D341Med (cell line): ENCODE measurements at regions not wholly inside any gene's neighbourhood (a gene's known extent, or its start where the extent isn't known, plus 50 kb on each side); places are given as distances from the start of the nearest gene placed in this dataset.
"Not testable (repeated sequence)": the region's sequence is repeated elsewhere in the genome, so short reads cannot be mapped to it uniquely, and the experiment has no call there.

Source experiments
- DNase-seq: peaks from one replicate; pipeline ENCODE4 v3.0.0; 2012; ENCODE audit warnings: low spot score

GRCh38 chr2:131584380-131584779, 56.7 kb downstream of the CCDC74A start:
- DNase-seq: no peak

- no peak for DNase-seq
Observed at GRCh38 chr2:131584940-131585339, 57.3 kb downstream of the CCDC74A start.

DNA sequence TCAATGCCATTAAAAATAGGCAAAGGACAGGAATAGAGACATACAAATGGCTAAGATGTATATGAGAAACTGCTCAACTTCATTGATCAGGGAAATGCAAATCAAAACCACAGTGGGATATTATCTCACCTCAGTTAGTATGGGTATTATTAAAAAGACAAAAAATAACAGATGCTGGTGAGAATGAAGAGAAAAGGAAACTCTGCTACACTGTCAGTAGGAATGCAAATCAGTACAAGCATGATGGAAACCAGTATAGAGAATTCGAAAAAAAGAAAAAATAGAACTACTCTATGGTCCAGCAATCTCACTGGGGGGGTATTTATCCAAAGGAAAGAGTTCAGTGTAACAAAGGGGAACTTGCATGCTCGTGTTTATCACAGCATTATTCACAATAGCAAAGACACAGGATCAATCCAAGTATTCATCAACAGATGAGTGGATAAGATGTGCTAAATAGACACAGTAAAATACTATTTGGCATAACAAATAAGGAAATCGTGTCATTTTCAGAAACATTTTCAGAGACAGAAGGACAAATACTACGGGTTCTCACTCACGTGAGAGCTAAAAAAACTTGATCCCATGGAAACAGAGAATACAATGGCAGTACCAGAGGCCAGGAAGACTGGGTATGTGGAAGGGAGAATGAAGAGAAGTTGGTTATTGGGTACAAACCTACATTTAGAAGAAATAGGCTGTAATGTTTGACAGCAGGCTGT, 60.6 kb downstream of the CCDC74A start:
- DNase-seq: no peak

GRCh38 chr2:131589126-131589525, 61.4 kb downstream of the CCDC74A start:
- DNase-seq: not testable (repeated sequence)

DNA sequence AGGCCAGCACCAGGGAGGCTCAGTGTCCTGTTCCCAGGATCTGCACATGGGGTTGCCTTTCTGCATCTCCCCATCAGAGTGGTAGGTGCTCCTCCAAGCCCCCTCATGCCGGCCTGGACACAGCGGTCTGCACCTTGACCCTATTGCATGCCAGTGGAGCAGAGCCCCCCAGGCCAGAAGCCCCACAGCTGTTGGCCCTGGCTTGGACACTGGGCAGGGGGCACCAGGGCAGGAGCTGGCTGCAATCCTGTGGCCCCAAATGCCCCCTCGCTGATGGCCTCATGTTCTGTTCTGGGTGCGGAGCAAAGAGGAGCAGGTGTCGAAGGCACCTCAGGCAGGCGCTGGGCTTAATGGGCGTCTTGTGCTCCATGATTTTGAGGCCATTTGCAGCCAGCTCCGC, 62.7 kb downstream of the CCDC74A start:
- DNase-seq: no peak

- DNase-seq: no peak
Observed at GRCh38 chr2:131590896-131591295, 63.2 kb downstream of the CCDC74A start.

DNA sequence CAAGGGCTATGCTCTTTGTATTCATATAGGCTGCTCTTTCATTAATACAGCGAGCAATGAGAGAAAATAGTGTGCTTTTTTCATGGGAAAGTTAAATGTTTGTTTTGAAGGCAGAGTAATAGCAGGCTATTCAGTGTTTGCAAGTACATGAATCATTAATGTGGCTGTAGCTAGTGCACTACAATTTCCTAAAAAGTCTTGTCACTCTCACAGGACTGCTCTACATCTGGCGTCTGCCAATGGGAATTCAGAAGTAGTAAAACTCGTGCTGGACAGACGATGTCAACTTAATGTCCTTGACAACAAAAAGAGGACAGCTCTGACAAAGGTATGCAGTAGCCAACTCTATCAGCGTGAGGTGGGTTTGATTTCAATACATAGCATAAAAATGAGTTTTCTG, 68.9 kb downstream of the CCDC74A start:
- DNase-seq: not testable (repeated sequence)

DNA sequence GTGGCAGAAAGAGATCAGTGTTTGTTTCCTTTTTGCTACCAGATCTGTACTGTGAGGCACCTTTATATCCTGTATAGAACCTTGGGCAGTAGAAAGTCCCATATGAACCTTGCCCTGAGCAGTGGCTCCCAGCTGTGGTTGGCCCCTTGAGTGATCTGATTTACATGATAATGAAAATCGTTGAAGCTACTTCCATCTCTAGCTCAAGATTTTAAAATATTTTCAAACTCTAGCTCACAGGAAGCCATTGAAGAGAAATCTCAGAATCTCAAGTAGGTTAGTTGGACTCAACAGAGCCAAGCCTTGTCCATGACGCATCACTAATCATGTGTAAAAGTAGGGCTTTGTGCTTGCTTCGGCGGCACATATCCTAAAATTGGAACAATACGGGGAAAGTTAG, 74.8 kb downstream of the CCDC74A start:
- DNase-seq: not testable (repeated sequence)

DNA sequence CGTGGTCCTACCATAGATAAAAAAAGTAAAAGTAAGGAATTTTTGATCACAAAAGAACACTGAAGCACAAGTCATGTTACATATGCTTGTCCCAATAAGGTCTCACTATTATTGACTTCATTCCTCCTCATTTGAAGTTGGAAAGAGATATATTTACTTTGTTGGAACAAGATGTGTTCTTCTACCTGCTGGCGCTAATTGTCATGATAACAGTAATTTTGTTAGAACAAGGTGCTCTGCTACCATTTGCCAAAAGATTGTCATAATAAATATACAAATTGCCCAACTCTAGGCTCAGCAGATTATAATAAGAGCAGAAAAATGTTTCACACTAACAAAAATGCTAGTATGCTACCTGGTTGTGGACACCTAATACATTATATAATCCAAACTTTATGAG, 77.0 kb downstream of the CCDC74A start:
- not testable (repeated sequence) for DNase-seq

GRCh38 chr2:131606366-131606765, 78.7 kb downstream of the CCDC74A start:
- DNase-seq: not testable (repeated sequence)

DNA sequence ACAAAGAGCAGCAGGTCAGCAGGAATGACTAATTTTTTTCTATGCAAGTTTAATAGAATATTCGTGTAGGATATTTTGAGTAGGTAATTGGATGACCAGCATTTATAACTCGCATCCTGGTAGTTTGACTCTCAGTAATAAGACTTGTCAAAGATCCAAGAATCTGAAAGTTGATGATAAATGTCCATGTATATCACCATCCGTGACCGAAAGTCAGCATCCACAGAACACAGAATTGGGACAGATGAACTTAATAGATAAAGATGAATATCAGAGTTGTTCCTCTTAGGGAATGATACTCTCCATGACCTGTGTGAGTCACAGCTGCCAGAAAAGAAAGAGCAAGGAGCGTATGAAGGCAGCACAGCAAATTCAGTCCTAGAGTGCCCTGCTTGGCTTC, 79.4 kb downstream of the CCDC74A start:
- DNase-seq: not testable (repeated sequence)

GRCh38 chr2:131614539-131614938, 86.9 kb downstream of the CCDC74A start:
- DNase-seq: not testable (repeated sequence)

DNA sequence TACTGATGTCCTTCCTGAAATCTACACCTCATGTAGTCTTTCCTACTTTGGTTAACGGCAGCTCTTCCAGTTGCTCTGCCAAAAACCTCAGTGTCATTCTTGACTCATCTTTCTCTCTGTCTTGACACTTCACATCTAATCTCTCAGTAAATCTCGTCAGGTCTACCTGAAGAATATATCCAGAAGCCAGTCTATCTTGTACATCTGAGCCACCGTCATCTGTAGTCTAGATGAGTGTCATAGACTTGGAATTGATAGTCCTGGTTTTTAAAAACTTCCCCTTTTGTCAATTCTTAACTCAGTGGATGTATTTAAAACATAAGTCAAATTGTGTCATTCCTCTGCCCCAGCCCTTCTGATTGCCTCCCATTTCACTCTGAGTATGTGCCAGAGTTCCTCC, 90.6 kb downstream of the CCDC74A start:
- DNase-seq: not testable (repeated sequence)

DNA sequence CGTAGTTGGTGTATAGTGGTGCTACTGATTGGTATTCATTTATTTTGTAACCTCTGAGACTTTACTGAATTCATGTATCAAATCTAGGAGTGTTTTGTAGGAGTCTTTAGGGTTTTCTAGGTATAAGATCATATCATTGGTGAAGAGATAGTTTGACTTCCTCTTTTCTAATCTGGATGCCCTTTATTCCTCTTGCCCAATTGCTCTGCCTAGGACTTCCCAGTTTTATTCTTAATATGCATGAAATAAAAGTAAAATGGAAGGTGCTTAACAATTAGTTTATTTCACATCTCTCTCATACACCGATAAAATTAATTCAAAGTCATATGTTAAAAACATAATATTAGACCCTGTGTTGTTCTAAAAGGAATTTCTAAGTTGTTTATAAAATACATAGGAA, 95.2 kb downstream of the CCDC74A start:
- not testable (repeated sequence) for DNase-seq

DNA sequence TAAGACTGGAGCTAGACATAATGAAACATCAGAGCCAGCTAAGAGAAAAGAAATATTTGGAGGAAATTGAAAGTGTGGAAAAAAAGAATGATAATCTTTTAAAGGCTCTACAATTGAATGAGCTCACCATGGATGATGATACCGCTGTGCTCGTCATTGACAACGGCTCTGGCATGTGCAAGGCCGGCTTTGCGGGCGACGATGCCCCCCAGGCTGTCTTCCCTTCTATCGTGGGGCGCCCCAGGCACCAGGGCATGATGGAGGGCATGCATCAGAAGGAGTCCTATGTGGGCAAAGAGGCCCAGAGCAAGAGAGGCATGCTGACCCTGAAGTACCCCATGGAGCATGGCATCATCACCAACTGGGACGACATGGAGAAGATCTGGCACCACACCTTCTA, 98.3 kb downstream of the CCDC74A start:
- not testable (repeated sequence) for DNase-seq

DNA sequence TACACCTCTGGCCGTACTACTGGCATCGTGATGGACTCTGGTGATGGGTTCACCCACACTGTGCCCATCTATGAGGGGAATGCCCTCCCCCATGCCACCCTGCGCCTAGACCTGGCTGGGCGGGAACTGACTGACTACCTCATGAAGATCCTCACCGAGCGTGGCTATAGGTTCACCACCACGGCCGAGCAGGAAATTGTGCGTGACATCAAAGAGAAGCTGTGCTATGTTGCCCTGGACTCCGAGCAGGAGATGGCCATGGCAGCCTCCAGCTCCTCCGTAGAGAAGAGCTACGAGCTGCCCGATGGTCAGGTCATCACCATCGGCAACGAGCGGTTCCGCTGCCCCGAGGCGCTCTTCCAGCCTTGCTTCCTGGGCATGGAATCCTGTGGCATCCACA, 98.9 kb downstream of the CCDC74A start:
- DNase-seq: not testable (repeated sequence)

DNA sequence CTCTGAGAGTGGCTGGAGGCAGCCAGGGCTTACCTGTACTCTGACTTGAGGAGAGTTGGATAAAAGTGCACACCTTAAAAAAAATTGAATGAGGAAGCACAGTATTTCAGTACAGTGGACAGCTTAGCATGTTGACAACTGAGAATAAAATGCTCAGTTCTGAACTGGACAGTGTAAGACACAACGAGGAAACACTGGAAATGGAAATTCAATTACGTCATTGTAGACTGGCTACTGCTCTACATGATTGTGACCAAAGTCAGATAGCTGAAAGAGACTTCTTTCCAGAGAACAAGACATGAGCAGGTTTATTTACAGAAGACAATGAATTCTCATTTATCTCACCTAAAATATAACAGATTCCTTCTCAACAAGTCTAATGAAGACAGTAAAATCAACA, 100.1 kb downstream of the CCDC74A start:
- DNase-seq: not testable (repeated sequence)

DNA sequence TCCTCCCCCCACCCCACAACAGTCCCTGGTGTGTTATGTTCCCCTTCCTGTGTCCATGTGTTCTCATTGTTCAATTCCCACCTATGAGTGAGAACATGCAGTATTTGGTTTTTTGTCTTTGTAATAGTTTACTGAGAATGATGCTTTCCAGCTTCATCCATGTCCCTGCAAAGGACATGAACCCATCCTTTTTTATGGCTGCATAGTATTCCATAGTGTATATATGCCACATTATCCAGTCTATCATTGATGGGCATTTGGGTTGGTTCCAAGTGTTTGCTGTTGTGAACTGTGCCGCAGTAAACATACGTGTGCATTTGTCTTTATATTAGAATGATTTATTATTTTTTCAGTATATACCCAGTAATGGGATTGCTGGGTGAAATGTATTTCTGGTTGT, 104.0 kb downstream of the CCDC74A start:
- not testable (repeated sequence) for DNase-seq

DNA sequence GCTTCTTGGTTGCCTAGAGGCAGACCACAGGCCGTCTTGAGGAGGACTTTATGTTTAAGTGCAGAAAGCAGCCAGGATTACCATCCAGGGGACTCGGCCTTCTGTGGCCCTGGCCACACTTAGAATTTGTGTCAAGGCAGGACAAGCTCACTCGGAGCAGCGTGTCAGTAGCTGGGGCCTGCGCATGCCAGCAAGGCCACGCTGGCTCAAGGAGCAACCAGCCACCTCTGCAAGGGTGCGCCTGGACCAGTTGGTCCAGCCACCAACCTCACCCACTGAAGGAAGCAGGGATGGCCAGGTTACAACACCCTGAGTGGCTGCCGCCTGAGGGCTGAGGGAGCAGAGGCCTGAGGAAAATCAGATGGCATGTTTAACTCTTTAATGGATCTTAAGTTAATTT, 105.7 kb downstream of the CCDC74A start:
- not testable (repeated sequence) for DNase-seq

DNA sequence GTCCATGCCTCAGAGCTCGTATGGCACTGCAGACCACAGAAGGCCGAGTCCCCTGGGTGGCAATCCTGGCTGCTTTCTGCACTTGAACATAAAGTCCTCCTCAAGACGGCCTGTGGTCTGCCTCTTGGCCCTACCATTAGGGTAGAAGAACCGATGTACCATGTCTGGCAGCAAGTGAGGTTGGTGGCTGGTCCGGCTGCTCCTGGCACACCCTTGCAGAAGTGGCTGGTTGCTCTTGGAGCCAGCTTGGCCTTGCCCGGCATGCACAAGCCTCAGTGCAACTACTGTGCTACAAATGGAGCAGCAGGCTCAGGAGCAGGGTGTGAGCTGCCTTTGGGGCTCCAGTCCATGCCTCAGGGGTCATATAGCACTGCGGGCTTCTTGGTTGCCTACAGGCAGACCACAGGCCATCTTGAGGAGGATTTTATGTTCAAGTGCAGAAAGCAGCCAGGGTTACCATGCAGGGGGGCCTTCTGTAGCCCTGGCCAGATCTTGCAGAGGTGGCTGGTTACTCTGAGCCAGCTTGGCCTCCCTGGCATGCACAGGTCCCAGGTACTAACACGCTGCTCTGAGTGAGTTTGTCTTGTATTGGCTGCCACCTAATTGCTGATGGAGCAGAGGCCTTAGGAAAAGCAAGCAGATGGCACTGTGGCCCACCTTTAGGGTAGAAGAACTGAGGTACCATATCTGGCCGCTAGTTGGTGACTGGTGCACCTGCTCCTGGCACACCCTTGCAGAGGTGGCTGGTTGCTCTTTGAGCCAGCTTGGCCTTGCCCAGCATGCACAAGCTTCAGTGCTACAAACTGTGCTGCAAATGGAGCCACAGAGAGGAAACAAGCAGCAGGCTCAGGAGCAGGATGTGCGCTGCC, 106.4 kb downstream of the CCDC74A start:
- not testable (repeated sequence) for DNase-seq

DNA sequence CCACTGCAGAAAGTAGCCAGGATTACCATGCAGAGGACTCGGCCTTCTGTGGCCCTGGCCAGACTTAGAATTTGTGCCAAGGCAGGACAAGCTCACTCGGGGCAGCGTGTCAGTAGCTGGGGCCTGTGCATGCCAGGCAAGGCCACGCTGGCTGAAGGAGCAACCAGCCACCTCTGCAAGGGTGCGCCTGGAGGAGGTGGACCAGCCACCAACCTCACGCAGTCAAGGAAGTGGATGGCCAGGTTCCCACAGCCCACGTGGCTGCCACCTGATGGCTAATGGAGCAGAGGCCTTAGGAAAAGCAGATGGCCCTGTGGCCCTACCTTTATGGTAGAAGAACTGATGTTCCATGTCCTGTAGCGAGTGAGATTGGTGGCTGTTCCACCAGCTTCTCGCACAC, 107.9 kb downstream of the CCDC74A start:
- DNase-seq: no peak

DNA sequence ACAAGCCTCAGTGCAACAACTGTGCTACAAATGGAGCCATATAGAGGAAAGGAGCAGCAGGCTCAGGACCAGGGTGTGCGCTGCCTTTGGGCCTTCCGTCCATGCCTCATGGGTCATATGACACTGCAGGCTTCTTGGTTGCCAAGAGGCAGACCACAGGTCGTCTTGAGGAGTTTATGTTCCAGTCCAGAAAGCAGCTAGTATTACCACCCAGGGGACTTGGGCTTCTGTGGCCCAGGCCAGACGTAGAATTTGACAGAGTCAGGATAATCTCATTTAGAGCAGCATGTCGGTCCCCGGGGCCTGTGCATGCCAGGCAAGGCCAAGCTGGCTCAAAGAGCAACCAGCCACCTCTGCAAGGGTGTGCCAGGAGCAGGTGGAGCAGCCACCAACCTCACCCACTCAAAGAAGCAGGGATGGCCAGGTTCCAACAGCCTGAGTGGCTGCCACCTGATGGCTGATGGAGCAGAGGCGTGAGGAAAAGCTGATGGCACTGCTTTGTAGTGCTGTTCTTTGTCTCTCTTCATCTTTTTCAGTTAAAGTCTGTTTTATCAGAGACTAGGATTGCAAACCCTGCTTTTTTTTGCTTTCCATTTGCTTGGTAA, 109.1 kb downstream of the CCDC74A start:
- DNase-seq: not testable (repeated sequence)
